Caco-2 (cell line): ENCODE measurements at regions not wholly inside any gene's neighbourhood (a gene's known extent, or its start where the extent isn't known, plus 50 kb on each side); places are given as distances from the start of the nearest gene placed in this dataset.

ENCODE experiments used
- BruUV-seq: library from RNA; stranded (reverse); fragments of 400-500 nt; replicated peaks from 2 replicates; lab custom pipeline; 2021; lab: Mats Ljungman, UMichigan
- CTCF ChIA-PET: fragments of 300-600 bp; sonication (Branson Sonifier 250); formaldehyde crosslinking; loops from one replicate; lab custom pipeline; 2022; ENCODE audit warnings: antibody characterized with exemption; lab: Charles Lee
- POLR2A ChIA-PET: fragments of 300-600 bp; sonication (Branson Sonifier 250); formaldehyde crosslinking; loops from one replicate; lab custom pipeline; 2022; ENCODE audit warnings: antibody characterized with exemption; lab: Charles Lee
- DNase-seq, 2 experiments: peaks; one replicate each; pipeline versions ENCODE4 v3.0.0 to v3.0.0-alpha.2; 2020 to 2022
- H3K27me3 ChIP-seq: replicated peaks from 2 replicates; pipeline ENCODE4 v1.6.0; 2011; ENCODE audit warnings: low read length; ENCODE audit not compliant: control insufficient read depth, insufficient read depth
- H3K36me3 ChIP-seq: 2 replicates; pipeline ENCODE4 v1.5.1; 2011; ENCODE audit warnings: low read length; ENCODE audit not compliant: control insufficient read depth, insufficient read depth
- H3K4me1 ChIP-seq: fragments of 250-450 bp; sonication (Bioruptor Pico); 2 replicates; pipeline ENCODE4 v1.5.1; 2020; ENCODE audit warnings: mild to moderate bottlenecking
- H3K4me3 ChIP-seq: 2 replicates; pipeline ENCODE4 v1.5.1; 2011; ENCODE audit warnings: low read depth, mild to moderate bottlenecking, control low read depth, low read length
- H3K9me3 ChIP-seq: fragments of 250-450 bp; sonication (Bioruptor Pico); 2 replicates; pipeline ENCODE4 v1.5.1; 2020; ENCODE audit warnings: mild to moderate bottlenecking, moderate library complexity
- H3K27ac Mint-ChIP-seq: one replicate; pipeline ENCODE4 v1.8.0; 2022; ENCODE audit warnings: mixed read lengths; ENCODE audit not compliant: unreplicated experiment
- H3K27me3 Mint-ChIP-seq: one replicate; pipeline ENCODE4 v1.8.0; 2022; ENCODE audit warnings: mixed read lengths; ENCODE audit not compliant: insufficient read depth, unreplicated experiment
- H3K36me3 Mint-ChIP-seq: one replicate; pipeline ENCODE4 v1.8.0; 2022; ENCODE audit warnings: mild to moderate bottlenecking, mixed read lengths; ENCODE audit not compliant: insufficient read depth, unreplicated experiment
- H3K4me1 Mint-ChIP-seq: one replicate; pipeline ENCODE4 v1.8.0; 2022; ENCODE audit warnings: low read depth, mixed read lengths; ENCODE audit not compliant: unreplicated experiment
- H3K4me3 Mint-ChIP-seq: one replicate; pipeline ENCODE4 v1.8.0; 2022; ENCODE audit warnings: mild to moderate bottlenecking, moderate library complexity, mixed read lengths; ENCODE audit not compliant: unreplicated experiment
- H3K9me3 Mint-ChIP-seq: one replicate; pipeline ENCODE4 v1.8.0; 2022; ENCODE audit warnings: mixed read lengths; ENCODE audit not compliant: unreplicated experiment
- intact Hi-C: fragments of 100-400 bp; cut with micrococcal nuclease; formaldehyde crosslinking; loops from one replicate; pipeline ENCODE4 v1.10.0; 2022; ENCODE audit not compliant: unreplicated experiment
- TF ChIP-seq, protein P1 (sequence below), 2 experiments: fragments of 200-600 bp in 1 of 2; IDR thresholded peaks; 1 replicate in 1 of 2; 2 replicates in 1 of 2; pipeline versions ENCODE4 v1.5.1 to v1.8.0; 2011 to 2022; ENCODE audit warnings: antibody characterized with exemption in 1 of 2, control low read depth in 1 of 2, inconsistent platforms in 1 of 2, low read depth in 1 of 2, low read length in 1 of 2, mild to moderate bottlenecking in 1 of 2, moderate library complexity in 1 of 2; ENCODE audit not compliant: insufficient read depth in 1 of 2, severe bottlenecking in 1 of 2, unreplicated experiment in 1 of 2

DNA sequence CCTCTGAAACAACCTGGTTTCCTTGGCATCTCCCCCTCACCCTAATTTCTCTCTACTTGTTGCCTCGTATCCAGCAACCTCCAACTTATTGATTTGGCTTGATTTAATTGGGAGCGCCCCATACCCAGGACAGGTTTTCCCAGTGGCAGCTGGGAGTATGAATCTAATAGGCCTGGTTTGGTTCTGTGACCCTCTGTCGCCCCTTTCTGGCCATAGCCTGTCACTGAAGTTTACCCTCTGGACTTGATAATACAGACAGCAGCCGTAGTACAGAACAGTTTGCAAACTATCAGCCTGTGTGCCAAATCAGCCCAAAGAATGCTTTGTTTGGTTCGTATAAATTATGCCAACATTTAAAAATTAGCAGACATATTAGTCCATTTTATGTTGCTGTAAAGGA, 525.1 kb upstream of the GOLIM4 start:
- TF ChIP-seq, protein P1, sequence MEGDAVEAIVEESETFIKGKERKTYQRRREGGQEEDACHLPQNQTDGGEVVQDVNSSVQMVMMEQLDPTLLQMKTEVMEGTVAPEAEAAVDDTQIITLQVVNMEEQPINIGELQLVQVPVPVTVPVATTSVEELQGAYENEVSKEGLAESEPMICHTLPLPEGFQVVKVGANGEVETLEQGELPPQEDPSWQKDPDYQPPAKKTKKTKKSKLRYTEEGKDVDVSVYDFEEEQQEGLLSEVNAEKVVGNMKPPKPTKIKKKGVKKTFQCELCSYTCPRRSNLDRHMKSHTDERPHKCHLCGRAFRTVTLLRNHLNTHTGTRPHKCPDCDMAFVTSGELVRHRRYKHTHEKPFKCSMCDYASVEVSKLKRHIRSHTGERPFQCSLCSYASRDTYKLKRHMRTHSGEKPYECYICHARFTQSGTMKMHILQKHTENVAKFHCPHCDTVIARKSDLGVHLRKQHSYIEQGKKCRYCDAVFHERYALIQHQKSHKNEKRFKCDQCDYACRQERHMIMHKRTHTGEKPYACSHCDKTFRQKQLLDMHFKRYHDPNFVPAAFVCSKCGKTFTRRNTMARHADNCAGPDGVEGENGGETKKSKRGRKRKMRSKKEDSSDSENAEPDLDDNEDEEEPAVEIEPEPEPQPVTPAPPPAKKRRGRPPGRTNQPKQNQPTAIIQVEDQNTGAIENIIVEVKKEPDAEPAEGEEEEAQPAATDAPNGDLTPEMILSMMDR (IDR thresholded peaks at IDR 0.05; ENCODE audit: insufficient read depth in 1 of 2, low read depth in 1 of 2, low read length in 1 of 2, severe bottlenecking in 1 of 2, unreplicated experiment in 1 of 2): peak; percentile 62 to 86
- CTCF ChIA-PET: interaction anchor here (1.4 to 1.8 kb wide), 2 partner anchors 109 to 226 kb away, joined by 3 to 10 read pairs; no protein-coding TSS in a partner anchor
- intact Hi-C loops: loop anchor here (1.0 to 5.0 kb wide), 4 partner anchors 110 to 574 kb away; no protein-coding TSS in a partner anchor
- Mint-ChIP-seq H3K9me3 (no peaks in the 10 kb centered on the region), H3K36me3 (no peaks in the 10 kb centered on the region), H3K27me3 (peaks cover 8% of the 10 kb centered on the region), H3K4me3 (no peak overlapping the region), H3K4me1 (no peaks in the 10 kb centered on the region), H3K27ac (no peak overlapping the region)
- no peaks in the 10 kb centered on the region for H3K36me3 ChIP-seq
- H3K9me3 ChIP-seq: no peaks in the 10 kb centered on the region
- H3K27me3 ChIP-seq: no peaks in the 10 kb centered on the region
- no peak overlapping the region for H3K4me3 ChIP-seq
- BruUV-seq: no TSS peak
- DNase-seq: peak; percentile 54 to 63
- H3K4me1 ChIP-seq: no peaks in the 10 kb centered on the region
- POLR2A ChIA-PET: no interaction called here

DNA sequence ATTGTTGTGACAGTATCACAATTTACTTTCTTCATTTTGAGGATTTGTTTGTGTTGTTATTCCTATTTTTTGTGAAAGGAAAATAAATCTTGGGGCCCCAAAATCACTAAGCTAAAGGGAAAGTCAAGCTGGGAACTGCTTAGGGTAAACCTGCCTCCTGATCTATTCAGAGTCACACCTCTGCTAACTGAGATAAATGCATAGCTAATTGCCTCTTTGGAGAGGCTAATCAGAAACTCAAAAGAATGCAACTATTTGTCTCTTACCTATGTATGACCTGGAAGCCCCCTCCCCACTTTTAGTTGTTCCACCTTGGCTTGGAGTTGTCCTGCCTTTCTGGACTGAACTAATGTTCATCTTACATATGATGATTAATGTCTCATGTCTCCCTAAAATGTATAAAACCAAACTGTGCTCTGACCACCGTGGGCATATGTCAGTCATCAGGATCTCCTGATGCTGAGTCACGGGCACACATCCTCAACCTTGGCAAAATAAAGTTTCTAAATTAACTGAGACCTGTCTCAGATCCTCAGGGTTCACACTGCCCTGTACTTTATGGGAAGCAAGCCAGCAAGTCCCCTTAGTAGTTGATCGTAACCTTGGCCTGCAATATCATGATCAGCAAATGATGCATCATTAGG, 523.2 kb upstream of the GOLIM4 start:
- Mint-ChIP-seq H3K36me3 (no peaks in the 10 kb centered on the region), H3K9me3 (no peaks in the 10 kb centered on the region), H3K4me1 (peaks cover 4% of the 10 kb centered on the region), H3K4me3 (no peak overlapping the region), H3K27me3 (peaks cover 8% of the 10 kb centered on the region), H3K27ac (no peak overlapping the region)
- Histone ChIP-seq H3K4me1 (no peaks in the 10 kb centered on the region), H3K36me3 (no peaks in the 10 kb centered on the region), H3K4me3 (no peak overlapping the region), H3K9me3 (no peaks in the 10 kb centered on the region), H3K27me3 (no peaks in the 10 kb centered on the region)
- TF ChIP-seq, protein P1 (IDR thresholded peaks at IDR 0.05; ENCODE audit: insufficient read depth in 1 of 2, low read depth in 1 of 2, low read length in 1 of 2, severe bottlenecking in 1 of 2, unreplicated experiment in 1 of 2): no peak
- POLR2A ChIA-PET: no interaction called here
- CTCF ChIA-PET: no interaction called here
- DNase-seq: no peak
- intact Hi-C loops: no loop called here
- no TSS peak for BruUV-seq

DNA sequence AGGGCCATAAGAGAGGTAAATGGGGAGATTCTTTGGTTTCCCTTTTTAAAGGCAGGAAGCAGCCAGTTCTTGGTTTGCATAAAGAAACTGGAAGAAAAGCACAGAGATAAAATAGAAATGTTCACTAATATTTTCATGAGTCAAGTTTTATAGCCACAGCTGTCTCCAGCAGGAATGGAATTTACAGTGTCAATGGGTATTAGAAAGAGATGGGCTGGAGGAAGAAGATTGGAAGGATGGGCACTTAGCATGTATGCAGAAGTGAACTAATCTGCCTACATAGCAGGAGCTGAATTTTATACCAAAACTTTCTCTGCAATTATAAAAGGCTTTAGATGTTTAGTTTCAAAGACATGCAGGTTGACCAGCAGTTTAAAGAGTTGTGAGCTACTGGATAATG, 521.9 kb upstream of the GOLIM4 start:
- H3K4me1 Mint-ChIP-seq: peaks cover 7% of the 10 kb centered on the region

More for the DNA sequence above, 521.9 kb upstream of the GOLIM4 start:
- DNase-seq: no peak
- no peaks in the 10 kb centered on the region for H3K9me3 Mint-ChIP-seq
- intact Hi-C loops: no loop called here
- H3K27me3 Mint-ChIP-seq: peaks cover 5% of the 10 kb centered on the region
- H3K4me3 Mint-ChIP-seq: no peak overlapping the region
- Histone ChIP-seq H3K9me3 (no peaks in the 10 kb centered on the region), H3K4me1 (no peaks in the 10 kb centered on the region), H3K36me3 (no peaks in the 10 kb centered on the region), H3K4me3 (no peak overlapping the region), H3K27me3 (no peaks in the 10 kb centered on the region)
- ChIA-PET POLR2A (no interaction called here), CTCF (no interaction called here)
- BruUV-seq: no TSS peak
- TF ChIP-seq, protein P1 (IDR thresholded peaks at IDR 0.05; ENCODE audit: insufficient read depth in 1 of 2, low read depth in 1 of 2, low read length in 1 of 2, severe bottlenecking in 1 of 2, unreplicated experiment in 1 of 2): no peak
- no peak overlapping the region for H3K27ac Mint-ChIP-seq
- no peaks in the 10 kb centered on the region for H3K36me3 Mint-ChIP-seq
